Endothelial cell of umbilical vein (primary cell): ENCODE measurements at regions not wholly inside any gene's neighbourhood (a gene's known extent, or its start where the extent isn't known, plus 50 kb on each side); places are given as distances from the start of the nearest gene placed in this dataset.

Experiments used
- BruUV-seq: library from RNA; stranded (reverse); fragments of 400-500 nt; replicated peaks from 2 replicates; lab custom pipeline; 2021; lab: Mats Ljungman, UMichigan
- CTCF ChIA-PET: fragments of 300-600, 350-600 bp; sonication (Branson Sonifier 250); formaldehyde crosslinking; loops from one replicate; lab custom pipeline; 2021; ENCODE audit warnings: antibody characterized with exemption, inconsistent platforms; lab: Charles Lee
- POLR2A ChIA-PET: fragments of 300-600, 350-600 bp; sonication (Branson Sonifier 250); formaldehyde crosslinking; loops from one replicate; lab custom pipeline; 2021; ENCODE audit warnings: antibody characterized with exemption, inconsistent platforms; lab: Charles Lee
- DNase-seq: peaks from one replicate; pipeline ENCODE4 v3.0.0-alpha.2; 2011; ENCODE audit warnings: low read depth, low spot score
- FAIRE-seq: peaks from 2 replicates; lab custom pipeline; 2011; peaks lifted over from hg19 to GRCh38; lab: Jason Lieb, UNC
- H2AFZ ChIP-seq: 2 replicates; pipeline ENCODE4 v1.6.0; 2012; ENCODE audit warnings: low read depth, low read length, control low read depth, inconsistent platforms
- H3K27ac ChIP-seq: 2 replicates; pipeline ENCODE4 v1.5.1; 2011; ENCODE audit warnings: low read depth, mild to moderate bottlenecking, control low read depth, low read length, moderate library complexity; ENCODE audit not compliant: insufficient read depth
- H3K27me3 ChIP-seq, 2 experiments: 2 replicates each; pipeline versions ENCODE4 v1.6.0 to v1.6.1; 2011; ENCODE audit warnings: low read length in 2 of 2, mixed read lengths in 1 of 2; ENCODE audit not compliant: control insufficient read depth in 2 of 2, insufficient read depth in 2 of 2
- H3K36me3 ChIP-seq, 2 experiments: 2 replicates in 1 of 2; 3 replicates in 1 of 2; pipeline ENCODE4 v1.5.1; 2011; ENCODE audit warnings: low read length in 2 of 2, mild to moderate bottlenecking in 1 of 2, moderate library complexity in 1 of 2; ENCODE audit not compliant: control insufficient read depth in 2 of 2, insufficient read depth in 2 of 2; ENCODE audit errors: extremely low read depth in 1 of 2
- H3K4me1 ChIP-seq: 3 replicates; pipeline ENCODE4 v1.5.1; 2011; ENCODE audit warnings: mild to moderate bottlenecking, low read length; ENCODE audit not compliant: control insufficient read depth, insufficient read depth; ENCODE audit errors: extremely low read depth
- H3K4me2 ChIP-seq: 2 replicates; pipeline ENCODE4 v1.6.1; 2011; ENCODE audit warnings: low read length, control low read depth, mixed read lengths; ENCODE audit not compliant: insufficient read depth
- H3K4me3 ChIP-seq, 3 experiments: fragments of 200-600 bp in 1 of 3; sonication (generic), shearing (Covaris generic) in 1 of 3; replicated peaks in 1 of 3; 2 replicates each; pipeline ENCODE4 v1.5.1; 2011 to 2016; ENCODE audit warnings: control low read depth in 3 of 3, low read length in 3 of 3, mild to moderate bottlenecking in 2 of 3, inconsistent platforms in 1 of 3, low read depth in 1 of 3, moderate library complexity in 1 of 3; ENCODE audit not compliant: insufficient read depth in 1 of 3
- H3K79me2 ChIP-seq: 2 replicates; pipeline ENCODE4 v1.6.0; 2012; ENCODE audit warnings: low read length, inconsistent platforms; ENCODE audit not compliant: control insufficient read depth, insufficient read depth
- H3K9ac ChIP-seq: replicated peaks from 2 replicates; pipeline ENCODE3; 2011; ENCODE audit warnings: low read length, control low read depth; ENCODE audit not compliant: insufficient read depth; ENCODE audit errors: extremely low read depth
- H3K9me1 ChIP-seq: replicated peaks from 3 replicates; pipeline ENCODE4 v1.6.0; 2011; ENCODE audit warnings: mild to moderate bottlenecking, low read length; ENCODE audit not compliant: control insufficient read depth, insufficient read depth; ENCODE audit errors: extremely low read depth
- H3K9me3 ChIP-seq: replicated peaks from 2 replicates; pipeline ENCODE4 v1.5.1; 2012; ENCODE audit warnings: low read length, inconsistent platforms; ENCODE audit not compliant: control insufficient read depth, insufficient read depth
- H4K20me1 ChIP-seq: replicated peaks from 2 replicates; pipeline ENCODE3; 2011; ENCODE audit warnings: mild to moderate bottlenecking, low read length; ENCODE audit not compliant: control insufficient read depth, insufficient read depth; ENCODE audit errors: extremely low read depth
- CTCF ChIP-seq, 2 donors: IDR thresholded peaks; 1 replicate in 1 of 2; 2 replicates in 1 of 2; pipeline ENCODE4 v1.5.1; 2011; ENCODE audit warnings: low read length in 2 of 2, mild to moderate bottlenecking in 2 of 2, moderate library complexity in 2 of 2, control low read depth in 1 of 2, inconsistent platforms in 1 of 2, low read depth in 1 of 2; ENCODE audit not compliant: insufficient read depth in 1 of 2; ENCODE audit errors: extremely low read depth in 1 of 2
- EZH2 ChIP-seq: IDR thresholded peaks from 2 replicates; pipeline ENCODE4 v1.6.1; 2012; ENCODE audit warnings: borderline replicate concordance, low read depth, mild to moderate bottlenecking, moderate library complexity, low read length, inconsistent platforms; ENCODE audit not compliant: severe bottlenecking
- FOS ChIP-seq: IDR thresholded peaks from 2 replicates; pipeline ENCODE4 v1.6.1; 2011; ENCODE audit warnings: mild to moderate bottlenecking, low read length, moderate library complexity, borderline replicate concordance; ENCODE audit not compliant: insufficient read depth
- MYC ChIP-seq: IDR thresholded peaks from one replicate; pipeline ENCODE4 v1.6.1; 2011; ENCODE audit warnings: mild to moderate bottlenecking, low read depth, low read length
- POLR2A ChIP-seq: IDR thresholded peaks from 2 replicates; pipeline ENCODE4 v1.6.1; 2012; ENCODE audit warnings: low read depth, mild to moderate bottlenecking, control low read depth, low read length
- POLR2AphosphoS5 ChIP-seq: IDR thresholded peaks from 2 replicates; pipeline ENCODE4 v1.6.1; 2012; ENCODE audit warnings: low read depth, mild to moderate bottlenecking, control low read depth, low read length, moderate library complexity; ENCODE audit not compliant: insufficient read depth
- dilution Hi-C: fragments of 300-500 bp; cut with MboI; formaldehyde crosslinking; loops from one replicate; pipeline ENCODE4 v1.15.0; 2019; ENCODE audit warnings: low sequenced_read_pairs; ENCODE audit not compliant: extremely low pct_ligation_motif_present
- intact Hi-C: fragments of 100-400 bp; cut with micrococcal nuclease; formaldehyde crosslinking; loops from one replicate; pipeline ENCODE4 v1.10.0; 2022
- TF ChIP-seq, protein P1 (sequence below): IDR thresholded peaks from 2 replicates; pipeline ENCODE4 v1.6.1; 2011; ENCODE audit not compliant: insufficient read depth, insufficient read length

GRCh38 chr6:75551367-75551952, 50.2 kb upstream of the SENP6 start:
- H2AFZ ChIP-seq = no peak overlapping the region
- no peak overlapping the region for H3K27ac ChIP-seq
- no peak overlapping the region for H3K4me2 ChIP-seq
- ChIA-PET POLR2A (no interaction called here), CTCF (interaction anchor here (1.2 kb wide), 1 partner anchor 11 kb away, joined by 4 read pairs; no protein-coding TSS in a partner anchor)
- H3K27me3 ChIP-seq = peaks cover 0 to 3% of the 10 kb centered on the region in 2 experiments
- no peak overlapping the region for H3K4me3 ChIP-seq
- H3K4me1 ChIP-seq = no peaks in the 10 kb centered on the region
- TF ChIP-seq MYC (no peak), EZH2 (no peak), CTCF (IDR thresholded peaks at IDR 0.05; ENCODE audit: extremely low read depth in 1 of 2, insufficient read depth in 1 of 2, low read depth in 1 of 2, low read length in 2 of 2) (no peak), FOS (no peak), POLR2A (no peak), POLR2AphosphoS5 (no peak)
- TF ChIP-seq, protein P1, sequence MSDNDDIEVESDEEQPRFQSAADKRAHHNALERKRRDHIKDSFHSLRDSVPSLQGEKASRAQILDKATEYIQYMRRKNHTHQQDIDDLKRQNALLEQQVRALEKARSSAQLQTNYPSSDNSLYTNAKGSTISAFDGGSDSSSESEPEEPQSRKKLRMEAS = no peak
- FAIRE-seq = no peak
- H4K20me1 ChIP-seq = no peaks in the 10 kb centered on the region
- no TSS peak for BruUV-seq
- H3K9me1 ChIP-seq = no peaks in the 10 kb centered on the region
- intact Hi-C loops = no loop called here
- no peaks in the 10 kb centered on the region for H3K36me3 ChIP-seq
- no peaks in the 10 kb centered on the region for H3K9me3 ChIP-seq
- no peak overlapping the region for H3K9ac ChIP-seq
- no peaks in the 10 kb centered on the region for H3K79me2 ChIP-seq
- dilution Hi-C loops = no loop called here
- DNase-seq = no peak
